HK-2 (cell line): ENCODE measurements at regions not wholly inside any gene's neighbourhood (a gene's known extent, or its start where the extent isn't known, plus 50 kb on each side); places are given as distances from the start of the nearest gene placed in this dataset.

ENCODE experiments used
- DNase-seq: peaks from one replicate; pipeline ENCODE4 v3.0.0-alpha.2; 2018; ENCODE audit not compliant: unreplicated experiment

- no peak for DNase-seq
Measured at GRCh38 chr4:57689693-57690205, 579.6 kb upstream of the IGFBP7 start.

GRCh38 chr4:57682275-57682674, 572.1 kb upstream of the IGFBP7 start:
- no peak for DNase-seq

GRCh38 chr4:57679969-57680368, 569.8 kb upstream of the IGFBP7 start:
- DNase-seq, result no peak

- no peak for DNase-seq
Measured at GRCh38 chr4:57676394-57676793, 566.2 kb upstream of the IGFBP7 start.

GRCh38 chr4:57672846-57673433, 562.8 kb upstream of the IGFBP7 start:
- DNase-seq, result no peak

GRCh38 chr4:57668621-57669020, 558.4 kb upstream of the IGFBP7 start:
- DNase-seq, result no peak

GRCh38 chr4:57665806-57666205, 555.6 kb upstream of the IGFBP7 start:
- DNase-seq, result no peak

GRCh38 chr4:57661517-57662090, 551.4 kb upstream of the IGFBP7 start:
- DNase-seq, result no peak

- no peak for DNase-seq
Measured at GRCh38 chr4:57658673-57659072, 548.5 kb upstream of the IGFBP7 start.

- no peak for DNase-seq
Measured at GRCh38 chr4:57658188-57658587, 548.0 kb upstream of the IGFBP7 start.

GRCh38 chr4:57655342-57655741, 545.2 kb upstream of the IGFBP7 start:
- no peak for DNase-seq

- DNase-seq, result no peak
Measured at GRCh38 chr4:57652779-57653178, 542.6 kb upstream of the IGFBP7 start.

- no peak for DNase-seq
Measured at GRCh38 chr4:57640391-57641100, 530.4 kb upstream of the IGFBP7 start.

- DNase-seq, result no peak
Measured at GRCh38 chr4:57639561-57640382, 529.6 kb upstream of the IGFBP7 start.

GRCh38 chr4:57635910-57636309, 525.7 kb upstream of the IGFBP7 start:
- DNase-seq, result no peak

GRCh38 chr4:57633212-57633859, 523.2 kb upstream of the IGFBP7 start:
- DNase-seq, result no peak

- no peak for DNase-seq
Measured at GRCh38 chr4:57632564-57632963, 522.4 kb upstream of the IGFBP7 start.

- no peak for DNase-seq
Measured at GRCh38 chr4:57631147-57631546, 521.0 kb upstream of the IGFBP7 start.

- DNase-seq, result no peak
Measured at GRCh38 chr4:57628004-57628403, 517.8 kb upstream of the IGFBP7 start.

- no peak for DNase-seq
Measured at GRCh38 chr4:57614257-57614932, 504.2 kb upstream of the IGFBP7 start.

- no peak for DNase-seq
Measured at GRCh38 chr4:57612279-57612678, 502.1 kb upstream of the IGFBP7 start.
